ENCODE measurements at regions not wholly inside any gene's neighbourhood (a gene's known extent, or its start where the extent isn't known, plus 50 kb on each side); places are given as distances from the start of the nearest gene placed in this dataset.

DNA sequence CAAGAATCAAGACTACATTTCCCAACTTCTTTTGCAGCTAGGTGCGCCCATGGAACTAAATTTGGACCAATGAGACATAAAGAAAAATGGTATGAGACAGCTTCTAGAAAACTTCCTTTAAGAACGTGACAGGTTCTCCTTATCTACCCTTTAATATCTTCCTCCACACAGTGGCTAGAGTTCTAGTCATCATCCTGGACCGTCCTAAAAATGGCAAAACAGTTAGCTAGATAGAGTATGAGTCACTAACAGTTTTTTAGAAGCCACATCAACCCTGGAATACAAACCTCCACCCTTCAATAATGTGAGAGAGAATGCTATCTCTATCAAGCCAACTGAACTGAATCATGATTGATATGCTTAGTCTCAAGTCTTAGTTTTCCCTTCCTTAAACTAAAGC is 267.9 kb upstream of the SLC7A11 start:
- TF ChIP-seq POLR2AphosphoS5 (IDR thresholded peaks at IDR 0.05; ENCODE audit: low read depth, low read length) (no peak), POLR2A (IDR thresholded peaks at IDR 0.05; ENCODE audit: low read depth, low read length) (no peak), SPI1 (IDR thresholded peaks at IDR 0.05; ENCODE audit: low read depth, low read length) (no peak), TAF1 (IDR thresholded peaks at IDR 0.05; ENCODE audit: low read depth, low read length) (no peak), PAX5 (IDR thresholded peaks at IDR 0.05; ENCODE audit: insufficient read depth, low read length, severe bottlenecking) (no peak)

Measured in GM12891 (cell line).